ENCODE measurements at regions not wholly inside any gene's neighbourhood (a gene's known extent, or its start where the extent isn't known, plus 50 kb on each side); places are given as distances from the start of the nearest gene placed in this dataset.

- H3K9me3 ChIP-seq (ENCODE audit: control insufficient read depth in 4 of 4, insufficient read depth in 3 of 4, low read length in 3 of 4), result peaks cover 0 to 11% (median 6%) of the 10 kb centered on the region in 4 donors
- WGBS, 2 donors, result 79 to 92% methylated on average over 9 of the region's 9 CpGs
- H3K27me3 ChIP-seq (ENCODE audit: control insufficient read depth in 3 of 3, insufficient read depth in 3 of 3, low read length in 2 of 3), result peaks cover 6 to 37% (median 7%) of the 10 kb centered on the region in 3 donors
- TF ChIP-seq, protein P1, sequence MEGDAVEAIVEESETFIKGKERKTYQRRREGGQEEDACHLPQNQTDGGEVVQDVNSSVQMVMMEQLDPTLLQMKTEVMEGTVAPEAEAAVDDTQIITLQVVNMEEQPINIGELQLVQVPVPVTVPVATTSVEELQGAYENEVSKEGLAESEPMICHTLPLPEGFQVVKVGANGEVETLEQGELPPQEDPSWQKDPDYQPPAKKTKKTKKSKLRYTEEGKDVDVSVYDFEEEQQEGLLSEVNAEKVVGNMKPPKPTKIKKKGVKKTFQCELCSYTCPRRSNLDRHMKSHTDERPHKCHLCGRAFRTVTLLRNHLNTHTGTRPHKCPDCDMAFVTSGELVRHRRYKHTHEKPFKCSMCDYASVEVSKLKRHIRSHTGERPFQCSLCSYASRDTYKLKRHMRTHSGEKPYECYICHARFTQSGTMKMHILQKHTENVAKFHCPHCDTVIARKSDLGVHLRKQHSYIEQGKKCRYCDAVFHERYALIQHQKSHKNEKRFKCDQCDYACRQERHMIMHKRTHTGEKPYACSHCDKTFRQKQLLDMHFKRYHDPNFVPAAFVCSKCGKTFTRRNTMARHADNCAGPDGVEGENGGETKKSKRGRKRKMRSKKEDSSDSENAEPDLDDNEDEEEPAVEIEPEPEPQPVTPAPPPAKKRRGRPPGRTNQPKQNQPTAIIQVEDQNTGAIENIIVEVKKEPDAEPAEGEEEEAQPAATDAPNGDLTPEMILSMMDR (IDR thresholded peaks at IDR 0.05; ENCODE audit: control extremely low read depth, extremely low read depth), result no peak
- no peak overlapping the region for H3K9ac ChIP-seq (ENCODE audit: insufficient read depth in 1 of 2, low read length in 2 of 2)
- H3K4me3 ChIP-seq, result no peak overlapping the region
- H3K36me3 ChIP-seq (ENCODE audit: control insufficient read depth in 4 of 4, insufficient read depth in 4 of 4, low read length in 4 of 4), result no peaks in the 10 kb centered on the region
- DNase-seq (no peak), ATAC-seq (ENCODE audit: insufficient read depth, low FRiP score) (no peak)
- H3K27ac ChIP-seq (ENCODE audit: low read depth in 1 of 2, low read length in 1 of 2), result no peak overlapping the region
- H3K4me1 ChIP-seq (ENCODE audit: control insufficient read depth in 5 of 5, insufficient read depth in 5 of 5, low read length in 5 of 5), result no peaks in the 10 kb centered on the region
These were observed 67.4 kb upstream of the BHLHE23 start for GRCh38 chr20:63074182-63074581.

DNA sequence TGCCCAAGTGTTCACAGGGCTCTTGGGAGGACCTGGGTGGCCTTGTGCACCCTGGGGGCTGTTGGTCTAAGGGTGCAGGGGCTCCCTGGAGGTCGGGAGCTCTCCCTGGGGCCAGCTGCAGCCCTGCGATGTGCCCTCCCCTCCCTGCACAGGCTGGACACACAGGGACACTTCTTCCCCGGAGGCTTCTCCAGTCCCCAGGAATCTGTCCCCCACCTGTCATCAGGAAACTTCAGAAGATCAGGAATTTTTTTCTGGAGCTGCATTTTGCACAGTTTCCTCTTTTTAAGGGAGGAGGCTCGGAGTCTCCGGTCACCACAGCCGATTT, 66.9 kb upstream of the BHLHE23 start:
- Histone ChIP-seq H3K4me1 (ENCODE audit: control insufficient read depth in 5 of 5, insufficient read depth in 5 of 5, low read length in 5 of 5) (no peaks in the 10 kb centered on the region), H3K36me3 (ENCODE audit: control insufficient read depth in 4 of 4, insufficient read depth in 4 of 4, low read length in 4 of 4) (no peaks in the 10 kb centered on the region), H3K27me3 (ENCODE audit: control insufficient read depth in 3 of 3, insufficient read depth in 3 of 3, low read length in 2 of 3) (peaks cover 6 to 37% (median 7%) of the 10 kb centered on the region in 3 donors), H3K27ac (ENCODE audit: low read depth in 1 of 2, low read length in 1 of 2) (no peak overlapping the region), H3K4me3 (no peak overlapping the region), H3K9ac (ENCODE audit: insufficient read depth in 1 of 2, low read length in 2 of 2) (no peak overlapping the region), H3K9me3 (ENCODE audit: control insufficient read depth in 4 of 4, insufficient read depth in 3 of 4, low read length in 3 of 4) (peaks cover 0 to 11% (median 6%) of the 10 kb centered on the region in 4 donors)
- DNase-seq (no peak), ATAC-seq (ENCODE audit: insufficient read depth, low FRiP score) (no peak)
- 65 to 73% methylated on average over 6 of the region's 6 CpGs for WGBS, 2 donors
- TF ChIP-seq, protein P1 (IDR thresholded peaks at IDR 0.05; ENCODE audit: control extremely low read depth, extremely low read depth), result no peak

DNA sequence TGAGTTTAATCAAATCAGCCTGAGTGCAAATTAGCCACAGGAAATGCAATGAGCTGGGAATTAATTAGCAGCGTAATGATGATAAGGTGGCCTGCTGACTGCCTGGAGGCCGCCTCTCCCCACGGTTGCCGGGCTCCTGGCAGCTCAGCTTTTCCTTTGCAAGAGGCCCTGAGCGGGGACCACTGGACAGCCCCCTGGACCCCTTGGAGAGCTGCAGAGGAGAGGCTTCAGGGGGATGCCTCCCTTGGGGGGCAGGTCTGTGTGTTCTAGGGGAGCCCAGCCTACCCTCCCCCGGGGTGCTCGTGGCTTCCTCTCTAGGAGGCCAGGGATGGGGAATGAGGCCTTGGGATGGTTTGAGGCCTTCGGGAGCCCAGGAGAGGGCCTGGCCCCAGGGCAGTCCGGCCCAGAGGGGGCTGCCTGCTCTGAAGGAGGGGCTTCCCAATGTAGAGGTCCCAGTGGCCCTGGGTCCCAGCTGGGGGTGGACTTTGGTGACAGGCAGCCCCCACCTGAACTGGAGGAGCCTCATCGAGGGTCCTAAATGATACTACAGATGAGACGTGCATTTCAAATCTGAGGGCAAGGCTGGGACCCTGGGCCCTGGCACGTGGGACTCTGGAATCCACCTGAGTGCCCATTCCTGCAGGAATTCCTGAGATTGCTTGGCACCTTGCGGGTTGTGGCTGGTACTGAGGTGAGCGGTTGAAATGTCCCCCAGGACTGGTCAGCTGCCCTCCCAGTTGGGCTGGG, 66.4 kb upstream of the BHLHE23 start:
- no peak overlapping the region for H3K27ac ChIP-seq (ENCODE audit: low read depth in 1 of 2, low read length in 1 of 2)
- peaks cover 6 to 37% (median 7%) of the 10 kb centered on the region in 3 donors for H3K27me3 ChIP-seq (ENCODE audit: control insufficient read depth in 3 of 3, insufficient read depth in 3 of 3, low read length in 2 of 3)
- H3K9me3 ChIP-seq (ENCODE audit: control insufficient read depth in 4 of 4, insufficient read depth in 3 of 4, low read length in 3 of 4), result peaks cover 0 to 11% (median 6%) of the 10 kb centered on the region in 4 donors
- 56 to 64% methylated on average over 14 of the region's 14 CpGs for WGBS, 2 donors
- no peaks in the 10 kb centered on the region for H3K4me1 ChIP-seq (ENCODE audit: control insufficient read depth in 5 of 5, insufficient read depth in 5 of 5, low read length in 5 of 5)
- DNase-seq, result no peak
- no peaks in the 10 kb centered on the region for H3K36me3 ChIP-seq (ENCODE audit: control insufficient read depth in 4 of 4, insufficient read depth in 4 of 4, low read length in 4 of 4)
- no peak overlapping the region for H3K9ac ChIP-seq (ENCODE audit: insufficient read depth in 1 of 2, low read length in 2 of 2)
- TF ChIP-seq, protein P1 (IDR thresholded peaks at IDR 0.05; ENCODE audit: control extremely low read depth, extremely low read depth), result no peak
- no peak overlapping the region for H3K4me3 ChIP-seq
- no peak for ATAC-seq (ENCODE audit: insufficient read depth, low FRiP score)
